Liver (tissue), 8 donors: ENCODE measurements at regions not wholly inside any gene's neighbourhood (a gene's known extent, or its start where the extent isn't known, plus 50 kb on each side); places are given as distances from the start of the nearest gene placed in this dataset.

Experiments
- DNase-seq: peaks from one replicate; pipeline ENCODE4 v3.0.0-alpha.2; 2017; ENCODE audit warnings: low spot score
- H3K27ac ChIP-seq, 2 donors: one replicate each; pipeline ENCODE4 v1.7.0; 2013; ENCODE audit warnings: inconsistent platforms in 2 of 2, low read length in 2 of 2, control low read depth in 1 of 2, low read depth in 1 of 2, mild to moderate bottlenecking in 1 of 2
- H3K27me3 ChIP-seq, 4 donors: one replicate each; pipeline versions ENCODE4 v1.6.1 to v1.7.0; 2013; ENCODE audit warnings: low read length in 3 of 4, inconsistent platforms in 1 of 4, mild to moderate bottlenecking in 1 of 4, moderate library complexity in 1 of 4; ENCODE audit not compliant: control insufficient read depth in 4 of 4, insufficient read depth in 4 of 4
- H3K36me3 ChIP-seq, 4 donors: one replicate each; pipeline versions ENCODE4 v1.6.1 to v1.7.0; 2013; ENCODE audit warnings: low read length in 3 of 4, mild to moderate bottlenecking in 3 of 4, low read depth in 1 of 4, moderate library complexity in 1 of 4; ENCODE audit not compliant: control insufficient read depth in 4 of 4, insufficient read depth in 3 of 4
- H3K4me1 ChIP-seq, 4 donors: one replicate each; pipeline versions ENCODE4 v1.6.1 to v1.7.0; 2013; ENCODE audit warnings: low read length in 3 of 4, mild to moderate bottlenecking in 3 of 4, moderate library complexity in 1 of 4; ENCODE audit not compliant: control insufficient read depth in 4 of 4, insufficient read depth in 4 of 4
- H3K4me3 ChIP-seq, 3 donors: one replicate each; pipeline versions ENCODE4 v1.6.1 to v1.7.0; 2013; ENCODE audit warnings: low read length in 3 of 3, control low read depth in 1 of 3, low read depth in 1 of 3, mild to moderate bottlenecking in 1 of 3
- H3K9ac ChIP-seq, 2 donors: one replicate each; pipeline ENCODE4 v1.7.0; 2013; ENCODE audit warnings: low read length in 2 of 2, mild to moderate bottlenecking in 2 of 2, moderate library complexity in 2 of 2, control low read depth in 1 of 2, low read depth in 1 of 2
- H3K9me3 ChIP-seq, 4 donors: one replicate each; pipeline versions ENCODE4 v1.6.1 to v1.7.0; 2013; ENCODE audit warnings: low read length in 3 of 4; ENCODE audit not compliant: control insufficient read depth in 4 of 4
- ATF3 ChIP-seq: IDR thresholded peaks from 2 replicates; pipeline ENCODE4 v1.6.1; 2016; ENCODE audit warnings: antibody characterized with exemption
- CTCF ChIP-seq: fragments of 150-350 bp; IDR thresholded peaks from 2 replicates; pipeline ENCODE4 v1.5.1; 2017; ENCODE audit warnings: improper control_type of control experiment, low read depth, low read length; ENCODE audit not compliant: missing input control
- EGR1 ChIP-seq, 2 donors: IDR thresholded peaks; 2 replicates each; pipeline ENCODE4 v1.6.1; 2016 to 2018; ENCODE audit warnings: antibody characterized with exemption in 2 of 2, low read depth in 2 of 2
- FOXA1 ChIP-seq: IDR thresholded peaks from 2 replicates; pipeline ENCODE4 v1.6.1; 2016; ENCODE audit warnings: antibody characterized with exemption
- FOXA2 ChIP-seq: IDR thresholded peaks from 2 replicates; pipeline ENCODE4 v1.6.1; 2016; ENCODE audit warnings: antibody characterized with exemption
- GABPA ChIP-seq, 2 donors: IDR thresholded peaks in 1 of 2; conservative IDR thresholded peaks in 1 of 2; 2 replicates each; pipeline ENCODE4 v1.6.1; 2016; ENCODE audit warnings: antibody characterized with exemption in 2 of 2, mild to moderate bottlenecking in 1 of 2, moderate library complexity in 1 of 2
- HNF4A ChIP-seq, 2 donors: conservative IDR thresholded peaks; 2 replicates each; pipeline ENCODE4 v1.6.1; 2016; ENCODE audit warnings: antibody characterized with exemption in 2 of 2, mild to moderate bottlenecking in 2 of 2
- HNF4G ChIP-seq: IDR thresholded peaks from 2 replicates; pipeline ENCODE4 v1.6.1; 2016; ENCODE audit warnings: antibody characterized with exemption
- JUND ChIP-seq, 2 donors: IDR thresholded peaks; 2 replicates each; pipeline ENCODE4 v1.6.1; 2016; ENCODE audit warnings: antibody characterized with exemption in 2 of 2
- MAX ChIP-seq: IDR thresholded peaks from 2 replicates; pipeline ENCODE4 v1.6.1; 2016; ENCODE audit warnings: antibody characterized with exemption
- NR2F2 ChIP-seq: IDR thresholded peaks from 2 replicates; pipeline ENCODE4 v1.6.1; 2016; ENCODE audit warnings: antibody characterized with exemption
- RAD21 ChIP-seq, 2 donors: IDR thresholded peaks; 2 replicates each; pipeline ENCODE4 v1.6.1; 2016; ENCODE audit warnings: antibody characterized with exemption in 2 of 2, mild to moderate bottlenecking in 2 of 2
- REST ChIP-seq: IDR thresholded peaks from 2 replicates; pipeline ENCODE4 v1.6.1; 2016; ENCODE audit warnings: antibody characterized with exemption, mild to moderate bottlenecking
- RXRA ChIP-seq, 2 donors: IDR thresholded peaks; 2 replicates each; pipeline ENCODE4 v1.6.1; 2017 to 2018; ENCODE audit warnings: antibody characterized with exemption in 2 of 2, mild to moderate bottlenecking in 1 of 2
- SP1 ChIP-seq: IDR thresholded peaks from 2 replicates; pipeline ENCODE4 v1.6.1; 2018; ENCODE audit warnings: antibody characterized with exemption, mild to moderate bottlenecking
- TAF1 ChIP-seq: conservative IDR thresholded peaks from 2 replicates; pipeline ENCODE4 v1.6.1; 2016; ENCODE audit warnings: antibody characterized with exemption, mild to moderate bottlenecking
- YY1 ChIP-seq: IDR thresholded peaks from 2 replicates; pipeline ENCODE4 v1.6.1; 2016; ENCODE audit warnings: antibody characterized with exemption, mild to moderate bottlenecking
- ZBTB33 ChIP-seq: IDR thresholded peaks from 2 replicates; pipeline ENCODE4 v1.6.1; 2016; ENCODE audit warnings: antibody characterized with exemption
- WGBS: extraction: QIAGEN DNeasy Blood & Tissue Kit; methylation state at CpG from one replicate; pipeline ENCODE4 v1.1.7; 2013; 5-methylcytosine and 5-hydroxymethylcytosine counted together
- donor health status: healthy.
- donor health status: healthy.
- donor health status: healthy.
- donor health status: healthy.
- donor health status: healthy.

GRCh38 chr1:219416598-219417238 lies 196.2 kb downstream of the ZC3H11B start:
- no peak overlapping the region for H3K4me3 ChIP-seq
- H3K27me3 ChIP-seq = no peaks in the 10 kb centered on the region
- no peak overlapping the region for H3K27ac ChIP-seq
- TF ChIP-seq GABPA (IDR thresholded peaks at IDR 0.05 in 1 of 2, conservative IDR thresholded peaks at IDR 0.05 in 1 of 2) = no peak
- TF ChIP-seq JUND (IDR thresholded peaks at IDR 0.05) = no peak
- TF ChIP-seq EGR1 (IDR thresholded peaks at IDR 0.05; ENCODE audit: low read depth in 2 of 2) = no peak
- no peak for TF ChIP-seq ZBTB33
- no peak for TF ChIP-seq MAX
- TF ChIP-seq YY1 = no peak
- peak; percentile 66 to 81 for TF ChIP-seq RAD21 (IDR thresholded peaks at IDR 0.05)
- TF ChIP-seq RXRA (IDR thresholded peaks at IDR 0.05) = no peak
- TF ChIP-seq SP1 = no peak
- no peak for TF ChIP-seq NR2F2
- TF ChIP-seq CTCF = peak; percentile 64
- no peak for TF ChIP-seq HNF4G
- no peak for TF ChIP-seq ATF3
- TF ChIP-seq HNF4A (conservative IDR thresholded peaks at IDR 0.05) = no peak
- no peak for TF ChIP-seq FOXA1
- no peak for TF ChIP-seq FOXA2
- no peak for TF ChIP-seq TAF1
- H3K36me3 ChIP-seq = no peaks in the 10 kb centered on the region
- WGBS = 10% methylated on average over 1 of the region's 1 CpG
- peak; percentile 63 for DNase-seq
- no peak overlapping the region for H3K9ac ChIP-seq
- peaks cover 2 to 13% (median 8%) of the 10 kb centered on the region in 4 donors for H3K4me1 ChIP-seq
- no peaks in the 10 kb centered on the region for H3K9me3 ChIP-seq

- Histone ChIP-seq H3K27ac (no peak overlapping the region), H3K36me3 (no peaks in the 10 kb centered on the region), H3K9me3 (no peaks in the 10 kb centered on the region), H3K9ac (no peak overlapping the region), H3K27me3 (no peaks in the 10 kb centered on the region), H3K4me3 (no peak overlapping the region), H3K4me1 (peaks cover 0 to 10% (median 8%) of the 10 kb centered on the region in 4 donors)
- DNase-seq = no peak
- TF ChIP-seq YY1 (no peak), RAD21 (IDR thresholded peaks at IDR 0.05) (no peak), HNF4A (conservative IDR thresholded peaks at IDR 0.05) (no peak), NR2F2 (no peak), MAX (no peak), FOXA2 (no peak), SP1 (no peak), EGR1 (IDR thresholded peaks at IDR 0.05; ENCODE audit: low read depth in 2 of 2) (no peak), JUND (IDR thresholded peaks at IDR 0.05) (no peak), TAF1 (no peak), CTCF (no peak), ATF3 (no peak), RXRA (IDR thresholded peaks at IDR 0.05) (no peak), HNF4G (no peak), REST (no peak)
- WGBS = 97% methylated on average over 2 of the region's 2 CpGs
These were observed 197.0 kb downstream of the ZC3H11B start for GRCh38 chr1:219415915-219416314.
